Cardiac fibroblast (primary cell): ENCODE measurements at regions not wholly inside any gene's neighbourhood (a gene's known extent, or its start where the extent isn't known, plus 50 kb on each side); places are given as distances from the start of the nearest gene placed in this dataset.
"Not testable (repeated sequence)": the region's sequence is repeated elsewhere in the genome, so short reads cannot be mapped to it uniquely, and the experiment has no call there.

Experiments used
- DNase-seq, 2 donors: peaks; one replicate each; pipeline versions ENCODE4 v3.0.0 to v3.0.0-alpha.2; 2010; ENCODE audit warnings: low read depth in 2 of 2
- H3K4me3 ChIP-seq, 2 donors: replicated peaks in 1 of 2; 1 replicate in 1 of 2; 2 replicates in 1 of 2; pipeline ENCODE4 v1.5.1; 2011; ENCODE audit warnings: low read depth in 2 of 2, low read length in 2 of 2, mild to moderate bottlenecking in 2 of 2, moderate library complexity in 1 of 2
- TF ChIP-seq, protein P1 (sequence below): IDR thresholded peaks from one replicate; pipeline ENCODE4 v1.5.1; 2011; ENCODE audit warnings: low read depth, mild to moderate bottlenecking, low read length, inconsistent platforms

GRCh38 chr5:122209601-122210000 lies 80.3 kb downstream of the ZNF474 start:
- H3K4me3 ChIP-seq, DNase-seq: not testable (repeated sequence)

DNA sequence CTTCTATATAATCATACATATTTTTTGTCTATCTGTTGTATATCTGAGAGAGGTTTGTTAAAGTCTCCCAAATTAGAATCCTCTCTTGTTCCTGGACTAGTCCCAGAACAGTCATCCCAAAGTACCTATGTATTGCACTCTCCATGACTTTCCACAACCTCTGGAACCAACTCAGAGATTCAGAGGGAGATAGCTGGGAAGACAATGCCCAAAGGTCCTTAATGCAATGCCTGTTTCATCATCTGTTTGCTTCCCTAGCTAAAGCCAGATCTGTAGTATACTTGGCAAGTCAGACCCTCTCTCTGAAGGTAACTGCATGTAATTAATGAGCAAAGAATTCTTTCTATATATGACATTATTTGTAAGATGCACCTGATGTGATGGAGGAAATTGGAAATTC lies 89.4 kb downstream of the ZNF474 start:
- no peak overlapping the region for H3K4me3 ChIP-seq
- DNase-seq, result no peak
- TF ChIP-seq, protein P1, sequence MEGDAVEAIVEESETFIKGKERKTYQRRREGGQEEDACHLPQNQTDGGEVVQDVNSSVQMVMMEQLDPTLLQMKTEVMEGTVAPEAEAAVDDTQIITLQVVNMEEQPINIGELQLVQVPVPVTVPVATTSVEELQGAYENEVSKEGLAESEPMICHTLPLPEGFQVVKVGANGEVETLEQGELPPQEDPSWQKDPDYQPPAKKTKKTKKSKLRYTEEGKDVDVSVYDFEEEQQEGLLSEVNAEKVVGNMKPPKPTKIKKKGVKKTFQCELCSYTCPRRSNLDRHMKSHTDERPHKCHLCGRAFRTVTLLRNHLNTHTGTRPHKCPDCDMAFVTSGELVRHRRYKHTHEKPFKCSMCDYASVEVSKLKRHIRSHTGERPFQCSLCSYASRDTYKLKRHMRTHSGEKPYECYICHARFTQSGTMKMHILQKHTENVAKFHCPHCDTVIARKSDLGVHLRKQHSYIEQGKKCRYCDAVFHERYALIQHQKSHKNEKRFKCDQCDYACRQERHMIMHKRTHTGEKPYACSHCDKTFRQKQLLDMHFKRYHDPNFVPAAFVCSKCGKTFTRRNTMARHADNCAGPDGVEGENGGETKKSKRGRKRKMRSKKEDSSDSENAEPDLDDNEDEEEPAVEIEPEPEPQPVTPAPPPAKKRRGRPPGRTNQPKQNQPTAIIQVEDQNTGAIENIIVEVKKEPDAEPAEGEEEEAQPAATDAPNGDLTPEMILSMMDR, result no peak

GRCh38 chr5:122219436-122220166 lies 90.3 kb downstream of the ZNF474 start:
- DNase-seq, result no peak
- no peak overlapping the region for H3K4me3 ChIP-seq
- TF ChIP-seq, protein P1, result no peak

DNA sequence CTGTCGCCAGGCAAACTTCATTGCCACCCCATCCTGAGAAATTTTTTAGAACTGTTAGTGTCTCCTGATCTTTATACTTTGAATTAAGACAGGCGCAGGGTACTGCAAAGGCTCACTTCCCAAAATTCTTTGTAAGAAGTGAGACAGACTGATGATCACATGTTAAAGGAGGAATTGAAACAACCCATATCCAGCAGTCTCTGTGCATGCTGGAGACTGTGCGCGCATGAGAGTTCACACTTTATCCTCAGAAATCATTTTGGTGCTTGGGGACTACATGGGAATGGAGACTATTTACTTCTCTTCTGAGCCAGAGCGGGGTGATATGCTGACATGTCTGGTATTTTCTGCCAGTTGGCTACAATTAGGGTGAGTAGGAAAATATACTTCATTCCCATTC lies 91.2 kb downstream of the ZNF474 start:
- DNase-seq, result no peak
- H3K4me3 ChIP-seq, result no peak overlapping the region
- TF ChIP-seq, protein P1, result no peak

- TF ChIP-seq, protein P1, result no peak
- no peak for DNase-seq
- no peak overlapping the region for H3K4me3 ChIP-seq
These were observed 90.2 kb upstream of the SNCAIP start for GRCh38 chr5:122221857-122222256.

- DNase-seq, result no peak
- H3K4me3 ChIP-seq, result no peak overlapping the region
- TF ChIP-seq, protein P1, result no peak
These were observed 89.5 kb upstream of the SNCAIP start for GRCh38 chr5:122222580-122222979.

- TF ChIP-seq, protein P1, result no peak
- H3K4me3 ChIP-seq, result no peak overlapping the region
- DNase-seq, result no peak
These were observed 83.2 kb upstream of the SNCAIP start for GRCh38 chr5:122228728-122229392.
